ENCODE measurements at regions not wholly inside any gene's neighbourhood (a gene's known extent, or its start where the extent isn't known, plus 50 kb on each side); places are given as distances from the start of the nearest gene placed in this dataset.
"Not testable (repeated sequence)": the region's sequence is repeated elsewhere in the genome, so short reads cannot be mapped to it uniquely, and the experiment has no call there.

DNA sequence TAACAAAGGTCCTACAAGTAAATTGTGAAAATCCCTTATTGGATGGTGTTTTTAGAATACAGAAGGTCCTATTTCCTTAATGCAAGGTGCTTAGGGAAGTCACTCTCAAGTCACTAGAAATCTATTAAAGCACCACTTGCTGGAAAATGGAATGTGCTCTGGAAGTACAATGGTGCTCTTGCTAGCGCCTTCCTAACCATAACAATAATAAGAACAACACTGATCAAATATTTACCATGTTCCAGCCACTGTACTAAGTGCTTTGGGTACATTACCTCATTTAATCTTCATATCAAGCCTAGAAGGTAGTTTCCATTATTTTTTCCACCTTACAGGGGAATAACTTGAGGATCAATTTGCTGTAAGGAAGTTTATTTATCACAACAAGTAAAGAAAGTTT, 75.4 kb downstream of the FAM72C start:
- TF ChIP-seq CTBP1 (IDR thresholded peaks at IDR 0.05; ENCODE audit: borderline replicate concordance); SUZ12 (IDR thresholded peaks at IDR 0.05); FOXM1 (IDR thresholded peaks at IDR 0.05; ENCODE audit: borderline replicate concordance); SP1 (IDR thresholded peaks at IDR 0.05); ZNF384 (IDR thresholded peaks at IDR 0.05); HDGF (IDR thresholded peaks at IDR 0.05; ENCODE audit: borderline replicate concordance); FOXK2 (IDR thresholded peaks at IDR 0.05); NFRKB (IDR thresholded peaks at IDR 0.05); FOXA1 (IDR thresholded peaks at IDR 0.05); PKNOX1 (IDR thresholded peaks at IDR 0.05); ARNT (IDR thresholded peaks at IDR 0.05); BHLHE40 (IDR thresholded peaks at IDR 0.05; ENCODE audit: borderline replicate concordance): not testable (repeated sequence)
